ENCODE measurements at regions not wholly inside any gene's neighbourhood (a gene's known extent, or its start where the extent isn't known, plus 50 kb on each side); places are given as distances from the start of the nearest gene placed in this dataset.

GRCh38 chr3:146896711-146897110 is 291.6 kb upstream of the PLSCR5 start:
- TF ChIP-seq EZH2phosphoT487 (IDR thresholded peaks at IDR 0.05; ENCODE audit: borderline replicate concordance, low read length) = no peak
- TF ChIP-seq CTCF (IDR thresholded peaks at IDR 0.05; ENCODE audit: low read depth, low read length, poor library complexity, severe bottlenecking) = no peak

All from DOHH2 (cell line).